Tibial nerve (tissue), 4 donors: ENCODE measurements at regions not wholly inside any gene's neighbourhood (a gene's known extent, or its start where the extent isn't known, plus 50 kb on each side); places are given as distances from the start of the nearest gene placed in this dataset.

Experiments
- DNase-seq, 2 donors: peaks; one replicate each; pipeline ENCODE4 v3.0.0-alpha.2; 2019; ENCODE audit warnings: low spot score in 2 of 2
- H3K27ac ChIP-seq, 4 donors: fragments of 200-600 bp; sonication (generic) in 3 of 4; one replicate each; pipeline ENCODE4 v1.5.1; 2017 to 2019; ENCODE audit warnings: mild to moderate bottlenecking in 1 of 4
- H3K27me3 ChIP-seq, 2 donors: fragments of 200-600 bp; sonication (generic) in 1 of 2; one replicate each; pipeline versions ENCODE4 v1.5.1 to v1.6.0; 2017 to 2019
- H3K36me3 ChIP-seq, 3 donors: fragments of 200-600 bp; sonication (generic); one replicate each; pipeline ENCODE4 v1.5.1; 2018 to 2019
- H3K4me1 ChIP-seq, 4 donors: fragments of 200-600 bp; sonication (generic) in 3 of 4; one replicate each; pipeline ENCODE4 v1.5.1; 2017 to 2019
- H3K4me3 ChIP-seq, 4 donors: fragments of 200-600 bp; sonication (generic) in 3 of 4; one replicate each; pipeline ENCODE4 v1.5.1; 2017 to 2019; ENCODE audit warnings: mild to moderate bottlenecking in 1 of 4, moderate library complexity in 1 of 4
- H3K9me3 ChIP-seq, 4 donors: fragments of 200-600 bp; sonication (generic) in 3 of 4; one replicate each; pipeline ENCODE4 v1.5.1; 2017 to 2019
- CTCF ChIP-seq, 5 experiments: fragments of 200-600 bp in 3 of 5; fragments of 450-650 bp in 2 of 5; sonication (generic) in 3 of 5; IDR thresholded peaks; one replicate each; pipeline ENCODE4 v1.5.1; 2016 to 2019; ENCODE audit warnings: antibody characterized with exemption in 5 of 5, mild to moderate bottlenecking in 3 of 5, moderate library complexity in 2 of 5
- EP300 ChIP-seq, 2 donors: sonication (generic); formaldehyde crosslinking; IDR thresholded peaks; one replicate each; pipeline ENCODE4 v1.6.1; 2017; ENCODE audit warnings: antibody characterized with exemption in 2 of 2, mild to moderate bottlenecking in 1 of 2
- POLR2A ChIP-seq, 2 donors: fragments of 450-650 bp; IDR thresholded peaks; one replicate each; pipeline ENCODE4 v1.6.1; 2017; ENCODE audit warnings: antibody characterized with exemption in 2 of 2, mild to moderate bottlenecking in 2 of 2, moderate library complexity in 2 of 2
- WGBS, 2 donors: methylation state at CpG; one replicate each; pipeline ENCODE4 v1.1.5; 2018; 5-methylcytosine and 5-hydroxymethylcytosine counted together

- WGBS, 2 donors, result 49 to 61% methylated on average over 2 of the region's 2 CpGs
- H3K4me1 ChIP-seq, result no peaks in the 10 kb centered on the region
- TF ChIP-seq CTCF (IDR thresholded peaks at IDR 0.05) (no peak), POLR2A (IDR thresholded peaks at IDR 0.05) (no peak), EP300 (IDR thresholded peaks at IDR 0.05) (no peak)
- no peak overlapping the region for H3K27ac ChIP-seq
- no peak for DNase-seq
- no peaks in the 10 kb centered on the region for H3K36me3 ChIP-seq
- no peaks in the 10 kb centered on the region for H3K9me3 ChIP-seq
- H3K4me3 ChIP-seq, result no peak overlapping the region
- peaks cover 0 to 3% of the 10 kb centered on the region in 2 donors for H3K27me3 ChIP-seq
Observed at GRCh38 chr1:112800289-112800688, 85.2 kb upstream of the PPM1J start.

GRCh38 chr1:112798292-112798691 lies 83.2 kb upstream of the PPM1J start:
- no peak for TF ChIP-seq CTCF (IDR thresholded peaks at IDR 0.05)
- no peak for TF ChIP-seq POLR2A (IDR thresholded peaks at IDR 0.05)
- TF ChIP-seq EP300 (IDR thresholded peaks at IDR 0.05), result no peak
- H3K4me3 ChIP-seq, result no peak overlapping the region
- no peaks in the 10 kb centered on the region for H3K36me3 ChIP-seq
- 60 to 63% methylated on average over 3 of the region's 3 CpGs for WGBS, 2 donors
- no peak overlapping the region for H3K27ac ChIP-seq
- no peaks in the 10 kb centered on the region for H3K9me3 ChIP-seq
- DNase-seq, result no peak
- H3K27me3 ChIP-seq, result no peaks in the 10 kb centered on the region
- H3K4me1 ChIP-seq, result no peaks in the 10 kb centered on the region

GRCh38 chr1:112797224-112797623 lies 82.1 kb upstream of the PPM1J start:
- TF ChIP-seq POLR2A (IDR thresholded peaks at IDR 0.05) (no peak), CTCF (IDR thresholded peaks at IDR 0.05) (no peak), EP300 (IDR thresholded peaks at IDR 0.05) (no peak)
- H3K27ac ChIP-seq, result no peak overlapping the region
- H3K36me3 ChIP-seq, result no peaks in the 10 kb centered on the region
- no peaks in the 10 kb centered on the region for H3K27me3 ChIP-seq
- H3K4me3 ChIP-seq, result no peak overlapping the region
- no peaks in the 10 kb centered on the region for H3K9me3 ChIP-seq
- WGBS, 2 donors, result 68 to 71% methylated on average over 2 of the region's 2 CpGs
- no peak for DNase-seq
- no peaks in the 10 kb centered on the region for H3K4me1 ChIP-seq

GRCh38 chr1:112794654-112795239 lies 79.6 kb upstream of the PPM1J start:
- 70 to 74% methylated on average over 4 of the region's 4 CpGs for WGBS, 2 donors
- no peak overlapping the region for H3K27ac ChIP-seq
- no peak overlapping the region for H3K4me3 ChIP-seq
- DNase-seq, result no peak
- H3K4me1 ChIP-seq, result no peaks in the 10 kb centered on the region
- no peaks in the 10 kb centered on the region for H3K36me3 ChIP-seq
- H3K9me3 ChIP-seq, result no peaks in the 10 kb centered on the region
- TF ChIP-seq CTCF (IDR thresholded peaks at IDR 0.05) (no peak), EP300 (IDR thresholded peaks at IDR 0.05) (no peak), POLR2A (IDR thresholded peaks at IDR 0.05) (no peak)
- H3K27me3 ChIP-seq, result no peaks in the 10 kb centered on the region

GRCh38 chr1:112793631-112794565 lies 78.8 kb upstream of the PPM1J start:
- no peak for DNase-seq
- TF ChIP-seq POLR2A (IDR thresholded peaks at IDR 0.05) (no peak), EP300 (IDR thresholded peaks at IDR 0.05) (no peak), CTCF (IDR thresholded peaks at IDR 0.05) (no peak)
- no peaks in the 10 kb centered on the region for H3K36me3 ChIP-seq
- no peaks in the 10 kb centered on the region for H3K9me3 ChIP-seq
- no peak overlapping the region for H3K4me3 ChIP-seq
- H3K4me1 ChIP-seq, result no peaks in the 10 kb centered on the region
- WGBS, 2 donors, result 68 to 83% methylated on average over 10 of the region's 10 CpGs
- H3K27me3 ChIP-seq, result no peaks in the 10 kb centered on the region
- no peak overlapping the region for H3K27ac ChIP-seq
